H9 (cell line): ENCODE measurements at regions not wholly inside any gene's neighbourhood (a gene's known extent, or its start where the extent isn't known, plus 50 kb on each side); places are given as distances from the start of the nearest gene placed in this dataset.
A peak's percentile ranks its signal among the peaks of the same experiment; 100 is the strongest.

Source experiments
- DNase-seq: peaks from one replicate; pipeline ENCODE4 v3.0.0-alpha.2; 2017
- H2AFZ ChIP-seq: one replicate; pipeline ENCODE4 v1.6.1; 2013; ENCODE audit warnings: mild to moderate bottlenecking, low read length, control low read depth, moderate library complexity
- H2AK5ac ChIP-seq: 2 replicates; pipeline ENCODE4 v1.6.1; 2013; ENCODE audit warnings: low read length, control low read depth, mixed read lengths; ENCODE audit not compliant: insufficient read length
- H2BK120ac ChIP-seq: one replicate; pipeline ENCODE4 v1.6.1; 2013; ENCODE audit warnings: low read depth, mild to moderate bottlenecking, low read length, control low read depth, inconsistent platforms; ENCODE audit not compliant: poor library complexity, severe bottlenecking
- H2BK12ac ChIP-seq: 2 replicates; pipeline ENCODE4 v1.6.1; 2013; ENCODE audit warnings: low read length, control low read depth, mixed read lengths, low read depth; ENCODE audit not compliant: insufficient read length
- H2BK15ac ChIP-seq: 2 replicates; pipeline ENCODE4 v1.6.1; 2013; ENCODE audit warnings: low read depth, low read length, control low read depth
- H2BK20ac ChIP-seq: one replicate; pipeline ENCODE4 v1.6.1; 2013; ENCODE audit warnings: low read depth, mild to moderate bottlenecking, low read length, control low read depth, inconsistent platforms; ENCODE audit not compliant: poor library complexity, severe bottlenecking
- H2BK5ac ChIP-seq: 2 replicates; pipeline ENCODE4 v1.6.1; 2013; ENCODE audit warnings: low read length, control low read depth, mixed read lengths; ENCODE audit not compliant: insufficient read length
- H3K14ac ChIP-seq: 2 replicates; pipeline ENCODE4 v1.6.1; 2013; ENCODE audit warnings: low read length, control low read depth; ENCODE audit not compliant: insufficient read depth
- H3K18ac ChIP-seq: 2 replicates; pipeline ENCODE4 v1.6.1; 2013; ENCODE audit warnings: low read depth, mild to moderate bottlenecking, mixed read lengths, low read length, control low read depth; ENCODE audit not compliant: insufficient read length
- H3K23ac ChIP-seq: 2 replicates; pipeline ENCODE4 v1.6.1; 2013; ENCODE audit warnings: low read length, control low read depth, mixed read lengths, low read depth; ENCODE audit not compliant: insufficient read length
- H3K23me2 ChIP-seq: 2 replicates; pipeline ENCODE4 v1.6.1; 2013; ENCODE audit warnings: low read depth, mild to moderate bottlenecking, mixed read lengths, low read length, control low read depth; ENCODE audit not compliant: insufficient read length, poor library complexity, severe bottlenecking
- H3K27ac ChIP-seq: 2 replicates; pipeline ENCODE4 v1.5.1; 2013; ENCODE audit warnings: low read length, control low read depth, mixed read lengths, low read depth; ENCODE audit not compliant: insufficient read length
- H3K27me3 ChIP-seq: 2 replicates; pipeline ENCODE4 v1.6.1; 2013; ENCODE audit warnings: low read length, control low read depth, inconsistent platforms; ENCODE audit not compliant: insufficient read depth
- H3K4ac ChIP-seq: 2 replicates; pipeline ENCODE4 v1.6.1; 2013; ENCODE audit warnings: low read depth, mild to moderate bottlenecking, control low read depth, inconsistent platforms, low read length, moderate library complexity
- H3K4me1 ChIP-seq: 2 replicates; pipeline ENCODE4 v1.6.1; 2013; ENCODE audit warnings: low read length, control low read depth, inconsistent platforms; ENCODE audit not compliant: insufficient read depth
- H3K4me2 ChIP-seq: 2 replicates; pipeline ENCODE4 v1.6.1; 2013; ENCODE audit warnings: low read length, control low read depth, mixed read lengths; ENCODE audit not compliant: insufficient read length, insufficient read depth
- H3K56ac ChIP-seq: 2 replicates; pipeline ENCODE4 v1.6.1; 2013; ENCODE audit warnings: low read depth, mild to moderate bottlenecking, mixed read lengths, low read length, control low read depth; ENCODE audit not compliant: insufficient read length
- H3K79me1 ChIP-seq: 2 replicates; pipeline ENCODE4 v1.6.1; 2013; ENCODE audit warnings: low read depth, mild to moderate bottlenecking, moderate library complexity, low read length, control low read depth, inconsistent platforms; ENCODE audit not compliant: insufficient read depth, poor library complexity, severe bottlenecking
- H3K79me2 ChIP-seq: 2 replicates; pipeline ENCODE4 v1.6.1; 2013; ENCODE audit warnings: low read length, control low read depth, inconsistent platforms; ENCODE audit not compliant: insufficient read depth
- H3K9ac ChIP-seq: 2 replicates; pipeline ENCODE4 v1.6.1; 2013; ENCODE audit warnings: low read length, control low read depth, mixed read lengths; ENCODE audit not compliant: insufficient read length; ENCODE audit errors: extremely low read depth
- H3K9me3 ChIP-seq: one replicate; pipeline ENCODE4 v1.6.1; 2013; ENCODE audit warnings: low read depth, low read length, inconsistent platforms; ENCODE audit not compliant: control insufficient read depth
- H3T11ph ChIP-seq: one replicate; pipeline ENCODE4 v1.6.1; 2013; ENCODE audit warnings: mild to moderate bottlenecking, low read length, control low read depth, inconsistent platforms
- H4K20me1 ChIP-seq: one replicate; pipeline ENCODE4 v1.6.1; 2013; ENCODE audit not compliant: control insufficient read depth, insufficient read length, insufficient read depth
- H4K5ac ChIP-seq: 2 replicates; pipeline ENCODE4 v1.6.1; 2013; ENCODE audit warnings: low read depth, mild to moderate bottlenecking, mixed read lengths, low read length, control low read depth; ENCODE audit not compliant: insufficient read length
- H4K8ac ChIP-seq: replicated peaks from 2 replicates; pipeline ENCODE4 v1.6.1; 2013; ENCODE audit warnings: low read length, control low read depth, mixed read lengths, low read depth; ENCODE audit not compliant: insufficient read length
- H4K91ac ChIP-seq: 2 replicates; pipeline ENCODE4 v1.6.1; 2013; ENCODE audit warnings: low read depth, mild to moderate bottlenecking, moderate library complexity, mixed read lengths, low read length, control low read depth; ENCODE audit not compliant: insufficient read length
- H3K27ac Mint-ChIP-seq, 3 experiments: 2 replicates in 2 of 3; 3 replicates in 1 of 3; pipeline ENCODE4 v1.8.0; 2020 to 2021; ENCODE audit warnings: mixed read lengths in 3 of 3, mild to moderate bottlenecking in 1 of 3, moderate library complexity in 1 of 3
- H3K27me3 Mint-ChIP-seq: 2 replicates; pipeline ENCODE4 v1.8.0; 2021; ENCODE audit warnings: low read depth, mild to moderate bottlenecking, moderate library complexity, mixed read lengths
- H3K36me3 Mint-ChIP-seq, 3 experiments: 2 replicates in 2 of 3; 3 replicates in 1 of 3; pipeline ENCODE4 v1.8.0; 2020 to 2021; ENCODE audit warnings: low read depth in 3 of 3, mixed read lengths in 3 of 3; ENCODE audit not compliant: insufficient read depth in 1 of 3
- H3K4me1 Mint-ChIP-seq, 2 experiments: 2 replicates each; pipeline ENCODE4 v1.8.0; 2020; ENCODE audit warnings: mixed read lengths in 2 of 2
- H3K4me3 Mint-ChIP-seq, 2 experiments: 2 replicates in 1 of 2; 3 replicates in 1 of 2; pipeline ENCODE4 v1.8.0; 2020 to 2021; ENCODE audit warnings: mild to moderate bottlenecking in 2 of 2, mixed read lengths in 2 of 2, moderate library complexity in 1 of 2
- H3K9me3 Mint-ChIP-seq, 2 experiments: 2 replicates in 1 of 2; 3 replicates in 1 of 2; pipeline ENCODE4 v1.8.0; 2020; ENCODE audit warnings: mild to moderate bottlenecking in 2 of 2, mixed read lengths in 2 of 2, moderate library complexity in 1 of 2
- WGBS: extraction: QIAGEN DNeasy Blood & Tissue Kit; methylation state at CpG from one replicate; pipeline ENCODE4 v1.1.7; 2013; ENCODE audit warnings: missing lambda C conversion rate, low lambda C conversion rate, mixed read lengths; ENCODE audit not compliant: insufficient read length; ENCODE audit errors: extremely low coverage; 5-methylcytosine and 5-hydroxymethylcytosine counted together
- TF ChIP-seq, protein P1 (sequence below): fragments of 200-600 bp; sonication (generic); conservative IDR thresholded peaks from 3 replicates; pipeline ENCODE4 v1.8.0; 2021; ENCODE audit warnings: antibody characterized with exemption, mild to moderate bottlenecking

DNA sequence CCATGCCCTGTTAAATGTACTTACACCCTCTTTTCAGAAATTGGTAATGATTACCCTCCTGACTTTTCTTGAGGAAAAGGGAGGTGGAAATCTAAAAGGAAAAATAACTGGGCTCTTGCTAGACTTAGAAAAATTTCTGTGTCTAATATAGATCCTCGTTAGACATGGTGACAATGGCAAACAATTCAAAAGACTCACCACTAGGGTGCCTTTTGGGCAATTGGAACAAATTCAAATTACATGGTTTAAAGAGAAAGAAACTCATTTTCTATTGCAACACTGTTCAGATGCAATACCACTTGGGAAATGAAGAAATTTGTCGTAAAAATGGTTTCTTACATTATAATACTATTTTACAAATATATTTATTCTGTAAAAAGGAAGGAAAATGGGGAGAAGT, 950.1 kb downstream of the GRM8 start:
- peaks cover 0 to 2% of the 10 kb centered on the region in 2 experiments; a peak in 1 of 5 replicates for H3K9me3 Mint-ChIP-seq
- Histone ChIP-seq H3K79me1 (no peaks in the 10 kb centered on the region), H3K4me1 (no peaks in the 10 kb centered on the region), H2BK12ac (no peak overlapping the region), H3K14ac (no peak overlapping the region), H2BK20ac (no peak overlapping the region), H2BK120ac (no peak overlapping the region), H3K79me2 (no peaks in the 10 kb centered on the region), H3T11ph (no peak overlapping the region), H3K27ac (no peak overlapping the region), H4K5ac (no peak overlapping the region), H4K91ac (no peak overlapping the region), H3K9ac (no peak overlapping the region), H3K56ac (no peak overlapping the region), H4K20me1 (no peaks in the 10 kb centered on the region), H3K27me3 (no peaks in the 10 kb centered on the region), H3K4ac (no peak overlapping the region), H3K9me3 (no peaks in the 10 kb centered on the region), H3K4me2 (no peak overlapping the region), H2BK15ac (no peak overlapping the region), H3K23ac (no peak overlapping the region), H2AK5ac (no peak overlapping the region), H3K18ac (no peak overlapping the region), H4K8ac (no peak overlapping the region), H2AFZ (no peak overlapping the region), H3K23me2 (no peaks in the 10 kb centered on the region), H2BK5ac (no peak overlapping the region)
- H3K4me3 Mint-ChIP-seq, result no peak overlapping the region
- no CpG with 5 or more reads among the region's 2 CpGs for WGBS
- no peaks in the 10 kb centered on the region for H3K36me3 Mint-ChIP-seq
- DNase-seq, result no peak
- no peaks in the 10 kb centered on the region for H3K4me1 Mint-ChIP-seq
- TF ChIP-seq, protein P1, sequence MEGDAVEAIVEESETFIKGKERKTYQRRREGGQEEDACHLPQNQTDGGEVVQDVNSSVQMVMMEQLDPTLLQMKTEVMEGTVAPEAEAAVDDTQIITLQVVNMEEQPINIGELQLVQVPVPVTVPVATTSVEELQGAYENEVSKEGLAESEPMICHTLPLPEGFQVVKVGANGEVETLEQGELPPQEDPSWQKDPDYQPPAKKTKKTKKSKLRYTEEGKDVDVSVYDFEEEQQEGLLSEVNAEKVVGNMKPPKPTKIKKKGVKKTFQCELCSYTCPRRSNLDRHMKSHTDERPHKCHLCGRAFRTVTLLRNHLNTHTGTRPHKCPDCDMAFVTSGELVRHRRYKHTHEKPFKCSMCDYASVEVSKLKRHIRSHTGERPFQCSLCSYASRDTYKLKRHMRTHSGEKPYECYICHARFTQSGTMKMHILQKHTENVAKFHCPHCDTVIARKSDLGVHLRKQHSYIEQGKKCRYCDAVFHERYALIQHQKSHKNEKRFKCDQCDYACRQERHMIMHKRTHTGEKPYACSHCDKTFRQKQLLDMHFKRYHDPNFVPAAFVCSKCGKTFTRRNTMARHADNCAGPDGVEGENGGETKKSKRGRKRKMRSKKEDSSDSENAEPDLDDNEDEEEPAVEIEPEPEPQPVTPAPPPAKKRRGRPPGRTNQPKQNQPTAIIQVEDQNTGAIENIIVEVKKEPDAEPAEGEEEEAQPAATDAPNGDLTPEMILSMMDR, result peak; percentile 47
- H3K27me3 Mint-ChIP-seq, result no peaks in the 10 kb centered on the region
- H3K27ac Mint-ChIP-seq, result no peak overlapping the region
